GM23248 (cell line): ENCODE measurements at regions not wholly inside any gene's neighbourhood (a gene's known extent, or its start where the extent isn't known, plus 50 kb on each side); places are given as distances from the start of the nearest gene placed in this dataset.

Source experiments
- EZH2 ChIP-seq: fragments of 200-600 bp; sonication (generic); IDR thresholded peaks from 2 replicates; pipeline ENCODE4 v1.6.1; 2018; ENCODE audit warnings: antibody characterized with exemption, mild to moderate bottlenecking; ENCODE audit not compliant: insufficient read depth, poor library complexity, severe bottlenecking
- EZH2phosphoT487 ChIP-seq: fragments of 200-600 bp; sonication (generic); IDR thresholded peaks from 2 replicates; pipeline ENCODE4 v1.6.1; 2018; ENCODE audit warnings: antibody characterized with exemption, moderate library complexity, mild to moderate bottlenecking, low read depth; ENCODE audit not compliant: insufficient read depth

DNA sequence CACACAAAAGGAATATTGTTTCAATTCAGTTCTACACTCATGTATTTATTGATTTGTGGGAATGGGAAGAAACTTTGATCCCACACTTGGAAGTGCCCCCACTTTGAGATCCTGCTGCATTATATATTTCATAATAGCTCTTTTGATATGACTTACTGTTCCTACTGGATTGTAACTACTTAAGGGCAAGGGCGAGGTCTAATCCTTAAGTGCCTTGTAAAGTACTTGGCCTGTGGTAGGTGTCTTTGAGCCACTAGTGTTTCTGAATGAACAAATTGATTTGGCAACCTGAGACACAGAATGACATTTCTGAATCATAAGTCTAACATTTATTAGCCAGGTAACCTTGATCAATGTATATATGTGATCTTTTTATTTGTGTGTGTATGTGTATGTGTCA is 767.2 kb downstream of the RAB28 start:
- no peak for TF ChIP-seq EZH2
- TF ChIP-seq EZH2phosphoT487: no peak
